Brain microvascular endothelial cell (primary cell): ENCODE measurements at regions not wholly inside any gene's neighbourhood (a gene's known extent, or its start where the extent isn't known, plus 50 kb on each side); places are given as distances from the start of the nearest gene placed in this dataset.
A peak's percentile ranks its signal among the peaks of the same experiment; 100 is the strongest.

Experiments
- DNase-seq: peaks from one replicate; pipeline ENCODE4 v3.0.0-alpha.2; 2020
- H3K27ac ChIP-seq: fragments of 250-450 bp; sonication (Bioruptor Pico); 2 replicates; pipeline ENCODE4 v1.5.1; 2020; ENCODE audit warnings: mild to moderate bottlenecking, moderate library complexity
- H3K27me3 ChIP-seq: fragments of 250-450 bp; sonication (Bioruptor Pico); replicated peaks from 2 replicates; pipeline ENCODE4 v1.5.1; 2020; ENCODE audit warnings: mild to moderate bottlenecking
- H3K36me3 ChIP-seq: fragments of 250-450 bp; sonication (Bioruptor Pico); replicated peaks from 2 replicates; pipeline ENCODE4 v1.5.1; 2020; ENCODE audit warnings: mild to moderate bottlenecking
- H3K4me3 ChIP-seq: 2 replicates; pipeline ENCODE4 v1.5.1; 2011; ENCODE audit warnings: low read depth, mild to moderate bottlenecking, control low read depth, low read length, moderate library complexity
- in situ Hi-C: cut with HindIII; loops from 2 replicates; pipeline ENCODE4 v1.10.0; 2017; ENCODE audit warnings: low sequenced_read_pairs, low pct_ligation_motif_present
- TF ChIP-seq, protein P1 (sequence below): IDR thresholded peaks from 2 replicates; pipeline ENCODE4 v1.5.1; 2011; ENCODE audit warnings: low read depth, mild to moderate bottlenecking, moderate library complexity, low read length, control low read depth, inconsistent platforms; ENCODE audit errors: missing control alignments

DNA sequence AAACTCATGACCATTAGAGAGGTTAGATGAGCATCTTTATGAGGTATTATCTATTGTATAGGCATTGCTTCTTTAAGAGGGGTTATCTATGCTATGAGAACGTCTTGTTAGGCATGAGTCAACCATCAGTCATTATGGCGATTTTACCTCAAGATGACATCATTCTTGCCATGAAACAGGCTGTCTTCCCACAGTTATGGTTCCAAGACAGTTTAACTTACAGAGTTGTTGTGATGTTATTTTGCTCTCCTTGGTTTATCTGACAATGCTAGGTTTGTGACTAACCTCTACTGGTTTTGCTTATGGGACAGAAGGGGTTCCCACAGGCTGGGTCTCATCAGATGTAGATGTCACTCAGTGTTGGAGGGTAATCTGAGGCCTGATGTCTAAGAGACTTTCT is 1864.7 kb upstream of the ACO1 start:
- TF ChIP-seq, protein P1, sequence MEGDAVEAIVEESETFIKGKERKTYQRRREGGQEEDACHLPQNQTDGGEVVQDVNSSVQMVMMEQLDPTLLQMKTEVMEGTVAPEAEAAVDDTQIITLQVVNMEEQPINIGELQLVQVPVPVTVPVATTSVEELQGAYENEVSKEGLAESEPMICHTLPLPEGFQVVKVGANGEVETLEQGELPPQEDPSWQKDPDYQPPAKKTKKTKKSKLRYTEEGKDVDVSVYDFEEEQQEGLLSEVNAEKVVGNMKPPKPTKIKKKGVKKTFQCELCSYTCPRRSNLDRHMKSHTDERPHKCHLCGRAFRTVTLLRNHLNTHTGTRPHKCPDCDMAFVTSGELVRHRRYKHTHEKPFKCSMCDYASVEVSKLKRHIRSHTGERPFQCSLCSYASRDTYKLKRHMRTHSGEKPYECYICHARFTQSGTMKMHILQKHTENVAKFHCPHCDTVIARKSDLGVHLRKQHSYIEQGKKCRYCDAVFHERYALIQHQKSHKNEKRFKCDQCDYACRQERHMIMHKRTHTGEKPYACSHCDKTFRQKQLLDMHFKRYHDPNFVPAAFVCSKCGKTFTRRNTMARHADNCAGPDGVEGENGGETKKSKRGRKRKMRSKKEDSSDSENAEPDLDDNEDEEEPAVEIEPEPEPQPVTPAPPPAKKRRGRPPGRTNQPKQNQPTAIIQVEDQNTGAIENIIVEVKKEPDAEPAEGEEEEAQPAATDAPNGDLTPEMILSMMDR = no peak
- DNase-seq = peak; percentile 2
- in situ Hi-C loops = no loop called here
- Histone ChIP-seq H3K27me3 (no peaks in the 10 kb centered on the region), H3K4me3 (no peak overlapping the region), H3K36me3 (no peaks in the 10 kb centered on the region), H3K27ac (no peak overlapping the region)

DNA sequence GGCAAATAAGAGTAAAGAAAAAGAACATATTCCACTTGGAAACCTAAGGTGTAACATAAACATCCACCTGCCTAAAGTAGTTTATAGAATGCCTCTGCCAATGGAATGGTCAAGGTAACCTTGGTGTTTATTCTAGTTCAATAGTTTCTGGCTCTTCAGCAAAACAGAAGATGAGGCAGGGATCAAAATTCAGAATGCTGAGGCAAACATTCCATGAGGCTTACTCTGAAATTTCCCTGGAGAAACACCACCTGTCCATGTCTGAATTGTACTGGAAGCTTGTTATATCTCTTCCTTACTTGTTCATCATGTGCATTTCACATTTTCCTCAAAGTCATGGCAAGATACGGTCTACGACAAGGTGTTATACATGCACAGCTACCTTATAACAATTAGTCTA is 1862.4 kb upstream of the ACO1 start:
- DNase-seq = no peak
- Histone ChIP-seq H3K27me3 (no peaks in the 10 kb centered on the region), H3K27ac (no peak overlapping the region), H3K4me3 (no peak overlapping the region), H3K36me3 (no peaks in the 10 kb centered on the region)
- TF ChIP-seq, protein P1 = no peak
- in situ Hi-C loops = no loop called here

DNA sequence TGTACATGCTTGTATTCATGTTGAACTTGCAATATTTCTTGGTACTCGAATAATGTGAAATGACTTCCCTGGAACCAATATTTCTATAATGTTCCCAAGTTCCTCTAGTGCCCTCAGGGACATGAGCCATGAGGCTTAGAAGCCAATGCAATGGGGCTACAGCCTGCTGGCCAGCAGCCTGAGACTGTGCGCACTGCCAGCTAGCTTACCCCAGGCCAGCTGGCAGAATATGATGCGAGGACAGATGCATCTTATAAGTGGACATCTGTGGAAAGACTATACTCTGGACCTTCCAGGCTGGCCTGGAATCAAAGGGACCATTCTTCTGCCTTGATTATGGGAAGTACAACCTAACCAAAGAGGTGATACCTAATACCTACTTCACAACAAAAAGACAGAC is 1862.0 kb upstream of the ACO1 start:
- in situ Hi-C loops = no loop called here

DNA sequence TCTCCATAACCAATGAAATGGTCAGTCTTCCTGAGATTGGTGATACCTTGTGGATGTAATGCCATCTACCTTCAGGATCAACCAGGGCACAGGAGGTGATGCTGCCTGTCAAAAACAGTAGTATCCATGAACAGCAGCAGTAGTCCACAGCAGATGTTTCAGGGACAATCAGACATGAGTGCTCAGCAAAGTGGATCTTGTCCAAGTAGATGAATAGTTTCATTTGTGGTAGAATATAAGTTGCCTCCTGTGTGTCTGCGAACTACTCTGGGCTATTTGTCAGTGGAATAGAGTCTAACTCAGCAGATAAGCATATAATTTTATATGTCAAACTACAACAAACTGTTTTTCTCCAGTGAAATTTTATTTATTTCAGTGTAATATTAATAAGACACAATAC is 1860.1 kb upstream of the ACO1 start:
- Histone ChIP-seq H3K27me3 (no peaks in the 10 kb centered on the region), H3K36me3 (no peaks in the 10 kb centered on the region), H3K27ac (no peak overlapping the region), H3K4me3 (no peak overlapping the region)
- TF ChIP-seq, protein P1 = no peak
- in situ Hi-C loops = no loop called here
- DNase-seq = no peak

More for the DNA sequence above, 1862.0 kb upstream of the ACO1 start:
- no peak overlapping the region for H3K4me3 ChIP-seq
- no peak overlapping the region for H3K27ac ChIP-seq
- TF ChIP-seq, protein P1 = no peak
- no peaks in the 10 kb centered on the region for H3K36me3 ChIP-seq
- no peaks in the 10 kb centered on the region for H3K27me3 ChIP-seq
- no peak for DNase-seq

DNA sequence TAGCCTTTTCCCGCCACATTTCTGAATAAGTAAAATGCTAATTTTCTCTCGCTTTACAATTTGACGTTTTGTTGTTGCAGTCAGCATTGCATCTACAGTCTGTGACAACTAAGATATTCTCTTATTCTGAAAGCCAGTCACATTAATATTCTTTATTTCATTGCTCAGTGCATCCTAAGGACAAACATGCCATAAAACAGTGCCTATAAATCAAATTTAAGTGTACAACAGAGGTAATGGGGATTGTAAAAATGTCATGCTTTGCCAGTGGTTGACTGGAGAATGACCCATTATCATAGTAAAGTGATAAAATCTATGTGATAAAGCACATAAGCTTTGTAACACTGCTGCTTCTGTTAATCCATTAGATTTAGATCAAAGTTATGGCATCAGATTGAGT is 1850.0 kb upstream of the ACO1 start:
- in situ Hi-C loops = no loop called here
- H3K4me3 ChIP-seq = no peak overlapping the region
- H3K27me3 ChIP-seq = no peaks in the 10 kb centered on the region
- TF ChIP-seq, protein P1 = no peak
- DNase-seq = no peak
- H3K36me3 ChIP-seq = no peaks in the 10 kb centered on the region
- H3K27ac ChIP-seq = no peak overlapping the region

DNA sequence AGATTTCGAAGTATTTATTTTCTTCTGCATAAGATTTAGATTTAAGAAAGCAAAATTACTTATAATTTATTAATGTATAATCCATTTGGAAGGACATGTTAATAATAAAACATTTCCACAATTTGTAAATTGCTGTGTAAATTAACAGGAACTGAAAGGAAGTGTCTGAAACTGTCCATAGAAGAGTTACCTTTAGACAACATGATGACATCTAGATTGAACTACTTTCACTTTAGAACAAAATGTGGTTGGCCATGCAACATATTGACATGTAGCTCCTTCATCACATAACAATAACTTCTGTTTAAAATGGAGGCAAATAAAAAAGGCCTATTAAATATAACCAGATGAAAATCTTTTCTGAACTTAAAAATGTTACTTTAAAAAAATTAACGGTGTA is 1849.5 kb upstream of the ACO1 start:
- Histone ChIP-seq H3K36me3 (no peaks in the 10 kb centered on the region), H3K27ac (no peak overlapping the region), H3K27me3 (no peaks in the 10 kb centered on the region), H3K4me3 (no peak overlapping the region)
- in situ Hi-C loops = no loop called here
- TF ChIP-seq, protein P1 = no peak
- DNase-seq = no peak
